Astrocyte (in vitro differentiated cells and primary cell): ENCODE measurements at regions not wholly inside any gene's neighbourhood (a gene's known extent, or its start where the extent isn't known, plus 50 kb on each side); places are given as distances from the start of the nearest gene placed in this dataset.

Experiments used
- DNase-seq: peaks from one replicate; pipeline ENCODE4 v3.0.0-alpha.2; 2010; ENCODE audit warnings: low read depth
- FAIRE-seq: peaks from 2 replicates; lab custom pipeline; 2011; peaks lifted over from hg19 to GRCh38; lab: Jason Lieb, UNC
- H2AFZ ChIP-seq: 2 replicates; pipeline ENCODE4 v1.6.0; 2012; ENCODE audit warnings: low read depth, low read length, inconsistent platforms
- H3K27ac ChIP-seq: 2 replicates; pipeline ENCODE4 v1.5.1; 2011; ENCODE audit warnings: low read depth, low read length, inconsistent platforms
- H3K27me3 ChIP-seq: 2 replicates; pipeline ENCODE4 v1.6.0; 2011; ENCODE audit warnings: low read length, inconsistent platforms; ENCODE audit not compliant: insufficient read depth
- H3K36me3 ChIP-seq: 2 replicates; pipeline ENCODE4 v1.5.1; 2011; ENCODE audit warnings: low read length, inconsistent platforms; ENCODE audit not compliant: insufficient read depth
- H3K4me1 ChIP-seq: 2 replicates; pipeline ENCODE4 v1.5.1; 2011; ENCODE audit warnings: low read length, inconsistent platforms; ENCODE audit not compliant: insufficient read depth
- H3K4me2 ChIP-seq: 2 replicates; pipeline ENCODE4 v1.6.0; 2012; ENCODE audit warnings: low read length, inconsistent platforms
- H3K4me3 ChIP-seq: 2 replicates; pipeline ENCODE4 v1.5.1; 2011; ENCODE audit warnings: low read depth, mild to moderate bottlenecking, low read length, inconsistent platforms; ENCODE audit not compliant: insufficient read depth
- H3K79me2 ChIP-seq: 2 replicates; pipeline ENCODE4 v1.6.0; 2012; ENCODE audit warnings: mild to moderate bottlenecking, low read length, inconsistent platforms; ENCODE audit not compliant: insufficient read depth
- H3K9ac ChIP-seq: 2 replicates; pipeline ENCODE4 v1.6.0; 2012; ENCODE audit warnings: mild to moderate bottlenecking, low read length, inconsistent platforms
- H3K9me3 ChIP-seq: 2 replicates; pipeline ENCODE4 v1.5.1; 2012; ENCODE audit warnings: low read depth, mild to moderate bottlenecking, low read length, inconsistent platforms; ENCODE audit not compliant: insufficient read depth
- H4K20me1 ChIP-seq: 2 replicates; pipeline ENCODE4 v1.6.0; 2012; ENCODE audit warnings: low read length, inconsistent platforms; ENCODE audit not compliant: insufficient read depth
- H3K27ac Mint-ChIP-seq: one replicate; pipeline ENCODE4 v1.8.0; 2021; ENCODE audit warnings: mild to moderate bottlenecking, mixed read lengths; ENCODE audit not compliant: unreplicated experiment
- H3K27me3 Mint-ChIP-seq: one replicate; pipeline ENCODE4 v1.8.0; 2021; ENCODE audit warnings: low read depth, mixed read lengths; ENCODE audit not compliant: unreplicated experiment
- H3K36me3 Mint-ChIP-seq: one replicate; pipeline ENCODE4 v1.8.0; 2021; ENCODE audit warnings: low read depth, mixed read lengths; ENCODE audit not compliant: unreplicated experiment
- H3K4me1 Mint-ChIP-seq: one replicate; pipeline ENCODE4 v1.8.0; 2021; ENCODE audit warnings: low read depth, mixed read lengths; ENCODE audit not compliant: unreplicated experiment
- H3K4me3 Mint-ChIP-seq: one replicate; pipeline ENCODE4 v1.8.0; 2021; ENCODE audit warnings: mild to moderate bottlenecking, moderate library complexity, mixed read lengths; ENCODE audit not compliant: unreplicated experiment
- H3K9me3 Mint-ChIP-seq: one replicate; pipeline ENCODE4 v1.8.0; 2021; ENCODE audit warnings: mild to moderate bottlenecking, mixed read lengths; ENCODE audit not compliant: unreplicated experiment
- EZH2 ChIP-seq: IDR thresholded peaks from 2 replicates; pipeline ENCODE4 v1.6.1; 2012; ENCODE audit warnings: mild to moderate bottlenecking, low read length, inconsistent platforms; ENCODE audit not compliant: insufficient read depth
- TF ChIP-seq, protein P1 (sequence below): IDR thresholded peaks from 2 replicates; pipeline ENCODE4 v1.5.1; 2011; ENCODE audit warnings: low read depth, mild to moderate bottlenecking, inconsistent platforms, low read length, moderate library complexity; ENCODE audit not compliant: insufficient read depth

DNA sequence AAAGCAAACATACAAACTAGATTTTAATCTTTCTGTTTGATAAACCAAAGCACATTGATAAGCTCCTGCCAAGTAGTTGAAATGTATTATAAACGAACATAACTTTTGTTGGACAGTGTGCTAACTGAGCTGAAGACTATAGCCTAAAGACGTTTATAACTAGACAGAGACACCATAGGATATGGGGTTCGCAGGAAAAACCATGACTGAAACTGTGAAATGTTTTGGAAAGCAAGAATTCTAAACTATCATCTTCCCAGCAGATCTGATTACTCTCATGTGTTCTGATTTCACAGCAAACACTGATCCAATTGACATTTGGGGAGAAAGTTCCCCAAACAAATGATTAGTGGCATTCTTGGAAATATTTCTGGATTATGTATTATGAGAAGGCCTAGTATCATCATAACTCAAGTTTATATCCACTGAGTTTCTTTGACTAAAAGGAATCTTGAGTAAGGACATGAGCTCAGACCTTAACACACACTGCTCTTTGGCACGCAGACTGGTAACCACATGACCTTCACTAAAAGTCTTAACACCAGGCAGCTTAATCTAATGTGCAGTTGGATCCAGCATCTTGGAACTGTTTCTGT, 375.2 kb downstream of the ZNF608 start:
- peaks cover 2% of the 10 kb centered on the region for H3K9me3 Mint-ChIP-seq
- Histone ChIP-seq H3K4me2 (no peak overlapping the region), H2AFZ (no peak overlapping the region), H3K9ac (no peak overlapping the region), H3K9me3 (no peaks in the 10 kb centered on the region), H3K27me3 (no peaks in the 10 kb centered on the region), H3K27ac (no peak overlapping the region), H3K36me3 (no peaks in the 10 kb centered on the region), H3K4me1 (no peaks in the 10 kb centered on the region), H3K79me2 (no peaks in the 10 kb centered on the region), H4K20me1 (no peaks in the 10 kb centered on the region), H3K4me3 (no peak overlapping the region)
- no peaks in the 10 kb centered on the region for H3K27me3 Mint-ChIP-seq
- TF ChIP-seq EZH2, result no peak
- TF ChIP-seq, protein P1, sequence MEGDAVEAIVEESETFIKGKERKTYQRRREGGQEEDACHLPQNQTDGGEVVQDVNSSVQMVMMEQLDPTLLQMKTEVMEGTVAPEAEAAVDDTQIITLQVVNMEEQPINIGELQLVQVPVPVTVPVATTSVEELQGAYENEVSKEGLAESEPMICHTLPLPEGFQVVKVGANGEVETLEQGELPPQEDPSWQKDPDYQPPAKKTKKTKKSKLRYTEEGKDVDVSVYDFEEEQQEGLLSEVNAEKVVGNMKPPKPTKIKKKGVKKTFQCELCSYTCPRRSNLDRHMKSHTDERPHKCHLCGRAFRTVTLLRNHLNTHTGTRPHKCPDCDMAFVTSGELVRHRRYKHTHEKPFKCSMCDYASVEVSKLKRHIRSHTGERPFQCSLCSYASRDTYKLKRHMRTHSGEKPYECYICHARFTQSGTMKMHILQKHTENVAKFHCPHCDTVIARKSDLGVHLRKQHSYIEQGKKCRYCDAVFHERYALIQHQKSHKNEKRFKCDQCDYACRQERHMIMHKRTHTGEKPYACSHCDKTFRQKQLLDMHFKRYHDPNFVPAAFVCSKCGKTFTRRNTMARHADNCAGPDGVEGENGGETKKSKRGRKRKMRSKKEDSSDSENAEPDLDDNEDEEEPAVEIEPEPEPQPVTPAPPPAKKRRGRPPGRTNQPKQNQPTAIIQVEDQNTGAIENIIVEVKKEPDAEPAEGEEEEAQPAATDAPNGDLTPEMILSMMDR, result no peak
- H3K36me3 Mint-ChIP-seq, result no peaks in the 10 kb centered on the region
- FAIRE-seq, result no peak
- no peak overlapping the region for H3K4me3 Mint-ChIP-seq
- no peak for DNase-seq
- H3K4me1 Mint-ChIP-seq, result no peaks in the 10 kb centered on the region
- no peak overlapping the region for H3K27ac Mint-ChIP-seq

DNA sequence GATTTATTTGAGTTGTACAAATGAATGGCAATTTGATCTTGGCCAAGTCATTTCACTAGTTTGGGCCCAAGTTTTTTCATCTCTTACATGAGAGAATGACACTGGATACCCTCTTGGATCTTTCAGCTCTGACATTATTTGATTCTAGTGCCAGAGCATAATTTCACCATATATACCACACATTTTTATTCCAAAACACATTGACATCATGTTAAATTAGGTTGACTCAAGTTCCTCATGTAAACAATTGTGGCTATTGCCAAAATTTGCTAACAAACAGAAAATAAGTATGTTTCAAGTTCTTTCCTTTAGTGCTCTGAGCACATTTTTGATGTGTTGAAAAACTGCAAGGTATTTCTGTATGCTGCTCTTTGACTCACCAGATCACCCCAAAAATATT, 375.8 kb downstream of the ZNF608 start:
- Histone ChIP-seq H4K20me1 (no peaks in the 10 kb centered on the region), H3K4me1 (no peaks in the 10 kb centered on the region), H3K79me2 (no peaks in the 10 kb centered on the region), H3K9ac (no peak overlapping the region), H3K36me3 (no peaks in the 10 kb centered on the region), H2AFZ (no peak overlapping the region), H3K27ac (no peak overlapping the region), H3K4me3 (no peak overlapping the region), H3K27me3 (no peaks in the 10 kb centered on the region), H3K9me3 (no peaks in the 10 kb centered on the region), H3K4me2 (no peak overlapping the region)
- H3K9me3 Mint-ChIP-seq, result no peaks in the 10 kb centered on the region
- DNase-seq (no peak), FAIRE-seq (no peak)
- no peaks in the 10 kb centered on the region for H3K27me3 Mint-ChIP-seq
- no peak overlapping the region for H3K27ac Mint-ChIP-seq
- TF ChIP-seq, protein P1, result no peak
- no peak for TF ChIP-seq EZH2
- H3K4me3 Mint-ChIP-seq, result no peak overlapping the region
- H3K4me1 Mint-ChIP-seq, result no peaks in the 10 kb centered on the region
- no peaks in the 10 kb centered on the region for H3K36me3 Mint-ChIP-seq

DNA sequence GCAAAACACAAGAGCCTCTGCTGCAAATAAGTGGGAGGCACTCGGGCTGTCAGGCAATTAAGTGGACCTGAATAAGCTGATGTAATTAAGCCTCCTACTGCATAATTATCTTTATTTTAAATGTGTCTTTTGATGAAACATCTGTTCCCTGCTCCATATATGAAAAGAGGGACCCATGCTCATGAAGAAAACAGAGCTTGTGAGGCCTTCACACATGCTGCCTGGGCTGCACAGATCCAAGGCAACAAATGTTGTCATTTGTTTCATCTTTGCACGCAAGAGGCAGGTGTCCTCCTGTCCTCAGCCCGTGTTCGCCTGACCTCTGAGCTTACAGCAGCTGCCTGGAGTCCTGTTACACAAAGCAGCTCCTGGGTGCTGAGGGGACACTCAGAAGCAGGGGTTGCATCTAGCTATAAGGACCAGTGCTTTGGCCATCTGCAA, 381.1 kb downstream of the ZNF608 start:
- no peaks in the 10 kb centered on the region for H3K36me3 ChIP-seq
- FAIRE-seq (no peak), DNase-seq (no peak)
- TF ChIP-seq, protein P1, result no peak
- Mint-ChIP-seq H3K27me3 (no peaks in the 10 kb centered on the region), H3K36me3 (no peaks in the 10 kb centered on the region), H3K27ac (no peak overlapping the region), H3K4me1 (no peaks in the 10 kb centered on the region), H3K9me3 (peaks cover 4% of the 10 kb centered on the region), H3K4me3 (no peak overlapping the region)
- no peak overlapping the region for H2AFZ ChIP-seq
- H3K4me2 ChIP-seq, result no peak overlapping the region
- H3K4me3 ChIP-seq, result no peak overlapping the region
- H3K79me2 ChIP-seq, result no peaks in the 10 kb centered on the region
- H3K4me1 ChIP-seq, result no peaks in the 10 kb centered on the region
- no peaks in the 10 kb centered on the region for H4K20me1 ChIP-seq
- H3K9me3 ChIP-seq, result no peaks in the 10 kb centered on the region
- no peaks in the 10 kb centered on the region for H3K27me3 ChIP-seq
- no peak overlapping the region for H3K9ac ChIP-seq
- H3K27ac ChIP-seq, result no peak overlapping the region
